H9 (cell line): ENCODE measurements at regions not wholly inside any gene's neighbourhood (a gene's known extent, or its start where the extent isn't known, plus 50 kb on each side); places are given as distances from the start of the nearest gene placed in this dataset.

Experiments
- DNase-seq: peaks from one replicate; pipeline ENCODE4 v3.0.0-alpha.2; 2017
- H2AFZ ChIP-seq: one replicate; pipeline ENCODE4 v1.6.1; 2013; ENCODE audit warnings: mild to moderate bottlenecking, low read length, control low read depth, moderate library complexity
- H2AK5ac ChIP-seq: 2 replicates; pipeline ENCODE4 v1.6.1; 2013; ENCODE audit warnings: low read length, control low read depth, mixed read lengths; ENCODE audit not compliant: insufficient read length
- H2BK120ac ChIP-seq: one replicate; pipeline ENCODE4 v1.6.1; 2013; ENCODE audit warnings: low read depth, mild to moderate bottlenecking, low read length, control low read depth, inconsistent platforms; ENCODE audit not compliant: poor library complexity, severe bottlenecking
- H2BK12ac ChIP-seq: 2 replicates; pipeline ENCODE4 v1.6.1; 2013; ENCODE audit warnings: low read length, control low read depth, mixed read lengths, low read depth; ENCODE audit not compliant: insufficient read length
- H2BK15ac ChIP-seq: 2 replicates; pipeline ENCODE4 v1.6.1; 2013; ENCODE audit warnings: low read depth, low read length, control low read depth
- H2BK20ac ChIP-seq: one replicate; pipeline ENCODE4 v1.6.1; 2013; ENCODE audit warnings: low read depth, mild to moderate bottlenecking, low read length, control low read depth, inconsistent platforms; ENCODE audit not compliant: poor library complexity, severe bottlenecking
- H2BK5ac ChIP-seq: 2 replicates; pipeline ENCODE4 v1.6.1; 2013; ENCODE audit warnings: low read length, control low read depth, mixed read lengths; ENCODE audit not compliant: insufficient read length
- H3K14ac ChIP-seq: 2 replicates; pipeline ENCODE4 v1.6.1; 2013; ENCODE audit warnings: low read length, control low read depth; ENCODE audit not compliant: insufficient read depth
- H3K18ac ChIP-seq: 2 replicates; pipeline ENCODE4 v1.6.1; 2013; ENCODE audit warnings: low read depth, mild to moderate bottlenecking, mixed read lengths, low read length, control low read depth; ENCODE audit not compliant: insufficient read length
- H3K23ac ChIP-seq: 2 replicates; pipeline ENCODE4 v1.6.1; 2013; ENCODE audit warnings: low read length, control low read depth, mixed read lengths, low read depth; ENCODE audit not compliant: insufficient read length
- H3K23me2 ChIP-seq: 2 replicates; pipeline ENCODE4 v1.6.1; 2013; ENCODE audit warnings: low read depth, mild to moderate bottlenecking, mixed read lengths, low read length, control low read depth; ENCODE audit not compliant: insufficient read length, poor library complexity, severe bottlenecking
- H3K27ac ChIP-seq: 2 replicates; pipeline ENCODE4 v1.5.1; 2013; ENCODE audit warnings: low read length, control low read depth, mixed read lengths, low read depth; ENCODE audit not compliant: insufficient read length
- H3K27me3 ChIP-seq: 2 replicates; pipeline ENCODE4 v1.6.1; 2013; ENCODE audit warnings: low read length, control low read depth, inconsistent platforms; ENCODE audit not compliant: insufficient read depth
- H3K4ac ChIP-seq: 2 replicates; pipeline ENCODE4 v1.6.1; 2013; ENCODE audit warnings: low read depth, mild to moderate bottlenecking, control low read depth, inconsistent platforms, low read length, moderate library complexity
- H3K4me1 ChIP-seq: 2 replicates; pipeline ENCODE4 v1.6.1; 2013; ENCODE audit warnings: low read length, control low read depth, inconsistent platforms; ENCODE audit not compliant: insufficient read depth
- H3K4me2 ChIP-seq: 2 replicates; pipeline ENCODE4 v1.6.1; 2013; ENCODE audit warnings: low read length, control low read depth, mixed read lengths; ENCODE audit not compliant: insufficient read length, insufficient read depth
- H3K56ac ChIP-seq: 2 replicates; pipeline ENCODE4 v1.6.1; 2013; ENCODE audit warnings: low read depth, mild to moderate bottlenecking, mixed read lengths, low read length, control low read depth; ENCODE audit not compliant: insufficient read length
- H3K79me1 ChIP-seq: 2 replicates; pipeline ENCODE4 v1.6.1; 2013; ENCODE audit warnings: low read depth, mild to moderate bottlenecking, moderate library complexity, low read length, control low read depth, inconsistent platforms; ENCODE audit not compliant: insufficient read depth, poor library complexity, severe bottlenecking
- H3K79me2 ChIP-seq: 2 replicates; pipeline ENCODE4 v1.6.1; 2013; ENCODE audit warnings: low read length, control low read depth, inconsistent platforms; ENCODE audit not compliant: insufficient read depth
- H3K9ac ChIP-seq: 2 replicates; pipeline ENCODE4 v1.6.1; 2013; ENCODE audit warnings: low read length, control low read depth, mixed read lengths; ENCODE audit not compliant: insufficient read length; ENCODE audit errors: extremely low read depth
- H3K9me3 ChIP-seq: one replicate; pipeline ENCODE4 v1.6.1; 2013; ENCODE audit warnings: low read depth, low read length, inconsistent platforms; ENCODE audit not compliant: control insufficient read depth
- H3T11ph ChIP-seq: one replicate; pipeline ENCODE4 v1.6.1; 2013; ENCODE audit warnings: mild to moderate bottlenecking, low read length, control low read depth, inconsistent platforms
- H4K20me1 ChIP-seq: one replicate; pipeline ENCODE4 v1.6.1; 2013; ENCODE audit not compliant: control insufficient read depth, insufficient read length, insufficient read depth
- H4K5ac ChIP-seq: 2 replicates; pipeline ENCODE4 v1.6.1; 2013; ENCODE audit warnings: low read depth, mild to moderate bottlenecking, mixed read lengths, low read length, control low read depth; ENCODE audit not compliant: insufficient read length
- H4K8ac ChIP-seq: replicated peaks from 2 replicates; pipeline ENCODE4 v1.6.1; 2013; ENCODE audit warnings: low read length, control low read depth, mixed read lengths, low read depth; ENCODE audit not compliant: insufficient read length
- H4K91ac ChIP-seq: 2 replicates; pipeline ENCODE4 v1.6.1; 2013; ENCODE audit warnings: low read depth, mild to moderate bottlenecking, moderate library complexity, mixed read lengths, low read length, control low read depth; ENCODE audit not compliant: insufficient read length
- H3K27ac Mint-ChIP-seq, 3 experiments: 2 replicates in 2 of 3; 3 replicates in 1 of 3; pipeline ENCODE4 v1.8.0; 2020 to 2021; ENCODE audit warnings: mixed read lengths in 3 of 3, mild to moderate bottlenecking in 1 of 3, moderate library complexity in 1 of 3
- H3K27me3 Mint-ChIP-seq: 2 replicates; pipeline ENCODE4 v1.8.0; 2021; ENCODE audit warnings: low read depth, mild to moderate bottlenecking, moderate library complexity, mixed read lengths
- H3K36me3 Mint-ChIP-seq, 3 experiments: 2 replicates in 2 of 3; 3 replicates in 1 of 3; pipeline ENCODE4 v1.8.0; 2020 to 2021; ENCODE audit warnings: low read depth in 3 of 3, mixed read lengths in 3 of 3; ENCODE audit not compliant: insufficient read depth in 1 of 3
- H3K4me1 Mint-ChIP-seq, 2 experiments: 2 replicates each; pipeline ENCODE4 v1.8.0; 2020; ENCODE audit warnings: mixed read lengths in 2 of 2
- H3K4me3 Mint-ChIP-seq, 2 experiments: 2 replicates in 1 of 2; 3 replicates in 1 of 2; pipeline ENCODE4 v1.8.0; 2020 to 2021; ENCODE audit warnings: mild to moderate bottlenecking in 2 of 2, mixed read lengths in 2 of 2, moderate library complexity in 1 of 2
- H3K9me3 Mint-ChIP-seq, 2 experiments: 2 replicates in 1 of 2; 3 replicates in 1 of 2; pipeline ENCODE4 v1.8.0; 2020; ENCODE audit warnings: mild to moderate bottlenecking in 2 of 2, mixed read lengths in 2 of 2, moderate library complexity in 1 of 2
- TF ChIP-seq, protein P1 (sequence below): fragments of 200-600 bp; sonication (generic); conservative IDR thresholded peaks from 3 replicates; pipeline ENCODE4 v1.8.0; 2021; ENCODE audit warnings: antibody characterized with exemption, mild to moderate bottlenecking

DNA sequence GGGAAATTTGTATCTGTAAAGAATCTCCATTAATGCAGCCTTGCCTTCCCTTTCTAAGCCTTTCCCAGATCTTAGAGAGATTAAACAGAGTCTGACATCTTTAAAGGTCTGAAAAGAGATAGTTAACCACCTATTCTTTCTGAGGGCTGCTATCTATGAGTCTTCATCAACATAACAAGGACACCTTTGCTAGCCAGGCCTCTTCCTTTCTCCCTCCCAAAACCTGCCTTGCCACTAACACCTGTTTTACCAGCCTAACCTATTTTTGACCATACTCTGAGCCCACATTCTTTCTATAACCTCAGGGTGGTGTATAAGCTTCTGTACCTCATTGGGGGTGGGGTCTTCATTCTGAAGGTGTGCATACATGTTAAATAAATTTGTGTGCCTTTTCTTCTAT is 217.1 kb downstream of the IPMK start:
- Mint-ChIP-seq H3K4me3 (peak overlapping the region in 1 of 2 experiments; percentile 4; a peak in 1 of 5 replicates), H3K27me3 (no peaks in the 10 kb centered on the region), H3K27ac (peak overlapping the region; percentile 53 to 97 (median 85); a peak in 6 of 7 replicates), H3K9me3 (peaks cover 0 to 5% of the 10 kb centered on the region in 2 experiments; a peak in 2 of 5 replicates), H3K4me1 (peaks cover 54 to 59% of the 10 kb centered on the region in 2 experiments), H3K36me3 (peaks cover 2 to 20% (median 5%) of the 10 kb centered on the region in 3 experiments; a peak in 4 of 7 replicates)
- H4K5ac ChIP-seq, result no peak overlapping the region
- H3K14ac ChIP-seq, result no peak overlapping the region
- H3K79me1 ChIP-seq, result no peaks in the 10 kb centered on the region
- H3K56ac ChIP-seq, result no peak overlapping the region
- peaks cover 14% of the 10 kb centered on the region for H3K4me1 ChIP-seq
- no peaks in the 10 kb centered on the region for H3K9me3 ChIP-seq
- no peak overlapping the region for H2BK5ac ChIP-seq
- H3K79me2 ChIP-seq, result no peaks in the 10 kb centered on the region
- no peaks in the 10 kb centered on the region for H4K20me1 ChIP-seq
- TF ChIP-seq, protein P1, sequence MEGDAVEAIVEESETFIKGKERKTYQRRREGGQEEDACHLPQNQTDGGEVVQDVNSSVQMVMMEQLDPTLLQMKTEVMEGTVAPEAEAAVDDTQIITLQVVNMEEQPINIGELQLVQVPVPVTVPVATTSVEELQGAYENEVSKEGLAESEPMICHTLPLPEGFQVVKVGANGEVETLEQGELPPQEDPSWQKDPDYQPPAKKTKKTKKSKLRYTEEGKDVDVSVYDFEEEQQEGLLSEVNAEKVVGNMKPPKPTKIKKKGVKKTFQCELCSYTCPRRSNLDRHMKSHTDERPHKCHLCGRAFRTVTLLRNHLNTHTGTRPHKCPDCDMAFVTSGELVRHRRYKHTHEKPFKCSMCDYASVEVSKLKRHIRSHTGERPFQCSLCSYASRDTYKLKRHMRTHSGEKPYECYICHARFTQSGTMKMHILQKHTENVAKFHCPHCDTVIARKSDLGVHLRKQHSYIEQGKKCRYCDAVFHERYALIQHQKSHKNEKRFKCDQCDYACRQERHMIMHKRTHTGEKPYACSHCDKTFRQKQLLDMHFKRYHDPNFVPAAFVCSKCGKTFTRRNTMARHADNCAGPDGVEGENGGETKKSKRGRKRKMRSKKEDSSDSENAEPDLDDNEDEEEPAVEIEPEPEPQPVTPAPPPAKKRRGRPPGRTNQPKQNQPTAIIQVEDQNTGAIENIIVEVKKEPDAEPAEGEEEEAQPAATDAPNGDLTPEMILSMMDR, result no peak
- H3K23ac ChIP-seq, result no peak overlapping the region
- peak; percentile 62 for DNase-seq
- no peak overlapping the region for H2AK5ac ChIP-seq
- H3K4ac ChIP-seq, result no peak overlapping the region
- no peak overlapping the region for H2BK120ac ChIP-seq
- no peak overlapping the region for H3K4me2 ChIP-seq
- H3T11ph ChIP-seq, result no peak overlapping the region
- H3K9ac ChIP-seq, result no peak overlapping the region
- no peak overlapping the region for H3K18ac ChIP-seq
- H2BK12ac ChIP-seq, result no peak overlapping the region
- H3K27me3 ChIP-seq, result no peaks in the 10 kb centered on the region
- no peaks in the 10 kb centered on the region for H3K23me2 ChIP-seq
- H2BK20ac ChIP-seq, result no peak overlapping the region
- H2AFZ ChIP-seq, result no peak overlapping the region
- peak overlapping the region; percentile 33 for H3K27ac ChIP-seq
- H2BK15ac ChIP-seq, result no peak overlapping the region
- no peak overlapping the region for H4K91ac ChIP-seq
- no peak overlapping the region for H4K8ac ChIP-seq
